WTC11 (cell line): ENCODE measurements at regions not wholly inside any gene's neighbourhood (a gene's known extent, or its start where the extent isn't known, plus 50 kb on each side); places are given as distances from the start of the nearest gene placed in this dataset.

Experiments used
- ATAC-seq: fragments of 200-7000 bp; cut with Tn5 transposase; 2 replicates; pipeline ENCODE4 v1.10.0; 2021; ENCODE audit warnings: mild to moderate bottlenecking, moderate library complexity
- CTCF ChIA-PET: fragments of 300-600 bp; sonication (Branson Sonifier 250); formaldehyde crosslinking; loops from one replicate; lab custom pipeline; 2021; ENCODE audit warnings: antibody characterized with exemption; lab: Charles Lee
- POLR2A ChIA-PET: fragments of 350-600 bp; sonication (Branson Sonifier 250); formaldehyde crosslinking; loops from one replicate; lab custom pipeline; 2021; ENCODE audit warnings: antibody characterized with exemption; lab: Charles Lee
- DNase-seq: peaks from one replicate; pipeline ENCODE4 v3.0.0; 2021; ENCODE audit warnings: low spot score
- H3K27ac Mint-ChIP-seq: 2 replicates; pipeline ENCODE4 v1.8.0; 2021; ENCODE audit warnings: mixed read lengths
- H3K27me3 Mint-ChIP-seq: 2 replicates; pipeline ENCODE4 v1.8.0; 2021; ENCODE audit warnings: low read depth, mild to moderate bottlenecking, moderate library complexity, mixed read lengths
- H3K36me3 Mint-ChIP-seq: 2 replicates; pipeline ENCODE4 v1.8.0; 2021; ENCODE audit warnings: mixed read lengths
- H3K4me1 Mint-ChIP-seq: 2 replicates; pipeline ENCODE4 v1.8.0; 2022; ENCODE audit warnings: mixed read lengths
- H3K4me3 Mint-ChIP-seq: 2 replicates; pipeline ENCODE4 v1.8.0; 2021; ENCODE audit warnings: mild to moderate bottlenecking, moderate library complexity, mixed read lengths
- H3K9me3 Mint-ChIP-seq: 2 replicates; pipeline ENCODE4 v1.8.0; 2021; ENCODE audit warnings: mixed read lengths
- CBFB ChIP-seq: sonication (generic); formaldehyde crosslinking; IDR thresholded peaks from 2 replicates; pipeline ENCODE4 v1.8.1; 2022; ENCODE audit warnings: mild to moderate bottlenecking, low read depth, missing genetic modification reagents
- CREB1 ChIP-seq: sonication (generic); formaldehyde crosslinking; IDR thresholded peaks from 2 replicates; pipeline ENCODE4 v1.8.0; 2023; ENCODE audit warnings: mild to moderate bottlenecking, missing genetic modification reagents
- ELF4 ChIP-seq: sonication (generic); formaldehyde crosslinking; IDR thresholded peaks from 2 replicates; pipeline ENCODE4 v1.8.1; 2022; ENCODE audit warnings: low read depth, mild to moderate bottlenecking, moderate library complexity, missing genetic modification reagents
- EMX1 ChIP-seq: fragments of 250-450 bp; sonication (Bioruptor Pico); IDR thresholded peaks from 2 replicates; pipeline ENCODE4 v1.8.0; 2021; ENCODE audit warnings: mild to moderate bottlenecking
- ERG ChIP-seq: fragments of 250-450 bp; sonication (Bioruptor Pico); IDR thresholded peaks from 2 replicates; pipeline ENCODE4 v1.8.0; 2021; ENCODE audit warnings: mild to moderate bottlenecking
- ETV6 ChIP-seq: sonication (generic); formaldehyde crosslinking; IDR thresholded peaks from 2 replicates; pipeline ENCODE4 v1.8.1; 2022; ENCODE audit warnings: mild to moderate bottlenecking, missing genetic modification reagents
- HMGA2 ChIP-seq: fragments of 250-450 bp; sonication (Bioruptor Pico); IDR thresholded peaks from 2 replicates; pipeline ENCODE4 v1.4.0; 2021; ENCODE audit warnings: mild to moderate bottlenecking, moderate library complexity
- HMGXB4 ChIP-seq: sonication (generic); formaldehyde crosslinking; IDR thresholded peaks from 2 replicates; pipeline ENCODE4 v1.8.1; 2023; ENCODE audit warnings: mild to moderate bottlenecking, moderate library complexity, missing genetic modification reagents
- IRF2 ChIP-seq: sonication (generic); formaldehyde crosslinking; IDR thresholded peaks from 2 replicates; pipeline ENCODE4 v1.8.0; 2022; ENCODE audit warnings: low read depth, missing genetic modification reagents, borderline replicate concordance
- NFYB ChIP-seq: sonication (generic); formaldehyde crosslinking; conservative IDR thresholded peaks from 2 replicates; pipeline ENCODE4 v1.8.0; 2022; ENCODE audit warnings: low read depth, missing genetic modification reagents
- OVOL2 ChIP-seq: fragments of 250-450 bp; sonication (Bioruptor Pico); IDR thresholded peaks from 2 replicates; pipeline ENCODE4 v1.9.0; 2021; ENCODE audit warnings: mild to moderate bottlenecking, borderline replicate concordance
- RELA ChIP-seq: sonication (generic); formaldehyde crosslinking; IDR thresholded peaks from 2 replicates; pipeline ENCODE4 v1.8.1; 2022; ENCODE audit warnings: missing genetic modification reagents, mild to moderate bottlenecking, borderline replicate concordance
- TEAD1 ChIP-seq: sonication (generic); formaldehyde crosslinking; IDR thresholded peaks from 2 replicates; pipeline ENCODE4 v1.8.0; 2022; ENCODE audit warnings: mild to moderate bottlenecking, missing genetic modification reagents
- ZNF138 ChIP-seq: sonication (generic); formaldehyde crosslinking; conservative IDR thresholded peaks from 2 replicates; pipeline ENCODE4 v1.8.1; 2022; ENCODE audit warnings: mild to moderate bottlenecking, moderate library complexity, missing genetic modification reagents
- ZNF263 ChIP-seq: sonication (generic); formaldehyde crosslinking; IDR thresholded peaks from 2 replicates; pipeline ENCODE4 v1.8.1; 2022; ENCODE audit warnings: low read depth, mild to moderate bottlenecking, moderate library complexity, missing genetic modification reagents
- ZNF317 ChIP-seq: sonication (generic); formaldehyde crosslinking; IDR thresholded peaks from 2 replicates; pipeline ENCODE4 v1.8.1; 2023; ENCODE audit warnings: low read depth, mild to moderate bottlenecking, moderate library complexity, missing genetic modification reagents, borderline replicate concordance
- ZNF425 ChIP-seq: fragments of 250-450 bp; sonication (Bioruptor Pico); conservative IDR thresholded peaks from 2 replicates; pipeline ENCODE4 v1.9.0; 2021; ENCODE audit warnings: mild to moderate bottlenecking
- TF ChIP-seq, protein P1 (sequence below): sonication (generic); formaldehyde crosslinking; IDR thresholded peaks from 2 replicates; pipeline ENCODE4 v1.8.1; 2023; ENCODE audit warnings: mild to moderate bottlenecking, missing genetic modification reagents
- TF ChIP-seq, protein P2 (sequence below): fragments of 200-600 bp; IDR thresholded peaks from 2 replicates; pipeline ENCODE4 v1.8.0; 2022; ENCODE audit warnings: antibody characterized with exemption
- TF ChIP-seq, protein P3 (sequence below): sonication (generic); formaldehyde crosslinking; IDR thresholded peaks from 2 replicates; pipeline ENCODE4 v1.8.0; 2022; ENCODE audit warnings: missing genetic modification reagents

DNA sequence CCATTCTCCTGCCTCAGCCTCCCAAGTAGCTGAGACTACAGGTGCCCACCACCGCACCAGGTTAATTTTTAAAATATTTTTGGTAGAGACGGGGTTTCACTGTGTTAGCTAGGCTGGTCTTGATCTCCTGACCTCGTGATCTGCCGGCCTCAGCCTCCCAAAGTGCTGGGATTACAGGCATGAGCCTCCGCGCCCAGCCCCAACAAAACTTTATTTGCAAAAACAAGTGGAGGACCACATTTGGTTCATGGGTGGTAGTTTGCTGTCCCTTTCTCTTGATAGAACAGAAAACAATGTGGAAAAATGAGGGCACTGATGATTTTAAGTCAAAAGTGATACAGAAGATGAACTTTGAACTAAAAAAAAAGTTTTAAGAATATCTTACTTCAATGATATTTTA, 121.8 kb upstream of the SERPIND1 start:
- peaks cover 20% of the 10 kb centered on the region for H3K9me3 Mint-ChIP-seq
- ChIA-PET POLR2A (no interaction called here), CTCF (interaction anchor here (0.7 kb wide), 1 partner anchor 171 kb away, joined by 3 read pairs; no protein-coding TSS in a partner anchor)
- no peak overlapping the region for H3K27ac Mint-ChIP-seq
- TF ChIP-seq EMX1 (CRISPR knock-in tag) (no peak), ELF4 (CRISPR knock-in tag) (no peak), ETV6 (no peak), ZNF425 (no peak), IRF2 (CRISPR knock-in tag) (no peak), TEAD1 (CRISPR knock-in tag) (no peak), ZNF263 (no peak), HMGXB4 (CRISPR knock-in tag) (no peak), CREB1 (CRISPR knock-in tag) (no peak), ERG (CRISPR knock-in tag) (no peak)
- TF ChIP-seq, protein P1, sequence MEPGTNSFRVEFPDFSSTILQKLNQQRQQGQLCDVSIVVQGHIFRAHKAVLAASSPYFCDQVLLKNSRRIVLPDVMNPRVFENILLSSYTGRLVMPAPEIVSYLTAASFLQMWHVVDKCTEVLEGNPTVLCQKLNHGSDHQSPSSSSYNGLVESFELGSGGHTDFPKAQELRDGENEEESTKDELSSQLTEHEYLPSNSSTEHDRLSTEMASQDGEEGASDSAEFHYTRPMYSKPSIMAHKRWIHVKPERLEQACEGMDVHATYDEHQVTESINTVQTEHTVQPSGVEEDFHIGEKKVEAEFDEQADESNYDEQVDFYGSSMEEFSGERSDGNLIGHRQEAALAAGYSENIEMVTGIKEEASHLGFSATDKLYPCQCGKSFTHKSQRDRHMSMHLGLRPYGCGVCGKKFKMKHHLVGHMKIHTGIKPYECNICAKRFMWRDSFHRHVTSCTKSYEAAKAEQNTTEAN (CRISPR knock-in tag) = no peak
- TF ChIP-seq, protein P2, sequence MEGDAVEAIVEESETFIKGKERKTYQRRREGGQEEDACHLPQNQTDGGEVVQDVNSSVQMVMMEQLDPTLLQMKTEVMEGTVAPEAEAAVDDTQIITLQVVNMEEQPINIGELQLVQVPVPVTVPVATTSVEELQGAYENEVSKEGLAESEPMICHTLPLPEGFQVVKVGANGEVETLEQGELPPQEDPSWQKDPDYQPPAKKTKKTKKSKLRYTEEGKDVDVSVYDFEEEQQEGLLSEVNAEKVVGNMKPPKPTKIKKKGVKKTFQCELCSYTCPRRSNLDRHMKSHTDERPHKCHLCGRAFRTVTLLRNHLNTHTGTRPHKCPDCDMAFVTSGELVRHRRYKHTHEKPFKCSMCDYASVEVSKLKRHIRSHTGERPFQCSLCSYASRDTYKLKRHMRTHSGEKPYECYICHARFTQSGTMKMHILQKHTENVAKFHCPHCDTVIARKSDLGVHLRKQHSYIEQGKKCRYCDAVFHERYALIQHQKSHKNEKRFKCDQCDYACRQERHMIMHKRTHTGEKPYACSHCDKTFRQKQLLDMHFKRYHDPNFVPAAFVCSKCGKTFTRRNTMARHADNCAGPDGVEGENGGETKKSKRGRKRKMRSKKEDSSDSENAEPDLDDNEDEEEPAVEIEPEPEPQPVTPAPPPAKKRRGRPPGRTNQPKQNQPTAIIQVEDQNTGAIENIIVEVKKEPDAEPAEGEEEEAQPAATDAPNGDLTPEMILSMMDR = no peak
- no peak overlapping the region for H3K4me3 Mint-ChIP-seq
- ATAC-seq (no peak), DNase-seq (no peak)
- H3K36me3 Mint-ChIP-seq = no peaks in the 10 kb centered on the region
- no peaks in the 10 kb centered on the region for H3K4me1 Mint-ChIP-seq
- peaks cover under 1% of the 10 kb centered on the region for H3K27me3 Mint-ChIP-seq

GRCh38 chr22:20652582-20652981, 121.3 kb upstream of the SERPIND1 start:
- POLR2A ChIA-PET = no interaction called here
- CTCF ChIA-PET = interaction anchor here (0.7 kb wide), 1 partner anchor 172 kb away, joined by 3 read pairs; no protein-coding TSS in a partner anchor
- Mint-ChIP-seq H3K27me3 (peaks cover 4% of the 10 kb centered on the region), H3K9me3 (peaks cover 22% of the 10 kb centered on the region), H3K27ac (no peak overlapping the region), H3K4me1 (no peaks in the 10 kb centered on the region), H3K4me3 (no peak overlapping the region), H3K36me3 (no peaks in the 10 kb centered on the region)
- ATAC-seq (no peak), DNase-seq (no peak)
- TF ChIP-seq IRF2 (CRISPR knock-in tag) (no peak), HMGA2 (CRISPR knock-in tag) (no peak), NFYB (no peak), ZNF317 (CRISPR knock-in tag) (no peak), OVOL2 (no peak), RELA (CRISPR knock-in tag) (no peak), CBFB (CRISPR knock-in tag) (no peak), ZNF138 (CRISPR knock-in tag) (no peak)
- TF ChIP-seq, protein P3, sequence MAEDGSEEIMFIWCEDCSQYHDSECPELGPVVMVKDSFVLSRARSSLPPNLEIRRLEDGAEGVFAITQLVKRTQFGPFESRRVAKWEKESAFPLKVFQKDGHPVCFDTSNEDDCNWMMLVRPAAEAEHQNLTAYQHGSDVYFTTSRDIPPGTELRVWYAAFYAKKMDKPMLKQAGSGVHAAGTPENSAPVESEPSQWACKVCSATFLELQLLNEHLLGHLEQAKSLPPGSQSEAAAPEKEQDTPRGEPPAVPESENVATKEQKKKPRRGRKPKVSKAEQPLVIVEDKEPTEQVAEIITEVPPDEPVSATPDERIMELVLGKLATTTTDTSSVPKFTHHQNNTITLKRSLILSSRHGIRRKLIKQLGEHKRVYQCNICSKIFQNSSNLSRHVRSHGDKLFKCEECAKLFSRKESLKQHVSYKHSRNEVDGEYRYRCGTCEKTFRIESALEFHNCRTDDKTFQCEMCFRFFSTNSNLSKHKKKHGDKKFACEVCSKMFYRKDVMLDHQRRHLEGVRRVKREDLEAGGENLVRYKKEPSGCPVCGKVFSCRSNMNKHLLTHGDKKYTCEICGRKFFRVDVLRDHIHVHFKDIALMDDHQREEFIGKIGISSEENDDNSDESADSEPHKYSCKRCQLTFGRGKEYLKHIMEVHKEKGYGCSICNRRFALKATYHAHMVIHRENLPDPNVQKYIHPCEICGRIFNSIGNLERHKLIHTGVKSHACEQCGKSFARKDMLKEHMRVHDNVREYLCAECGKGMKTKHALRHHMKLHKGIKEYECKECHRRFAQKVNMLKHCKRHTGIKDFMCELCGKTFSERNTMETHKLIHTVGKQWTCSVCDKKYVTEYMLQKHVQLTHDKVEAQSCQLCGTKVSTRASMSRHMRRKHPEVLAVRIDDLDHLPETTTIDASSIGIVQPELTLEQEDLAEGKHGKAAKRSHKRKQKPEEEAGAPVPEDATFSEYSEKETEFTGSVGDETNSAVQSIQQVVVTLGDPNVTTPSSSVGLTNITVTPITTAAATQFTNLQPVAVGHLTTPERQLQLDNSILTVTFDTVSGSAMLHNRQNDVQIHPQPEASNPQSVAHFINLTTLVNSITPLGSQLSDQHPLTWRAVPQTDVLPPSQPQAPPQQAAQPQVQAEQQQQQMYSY = no peak
